H1 (cell line): ENCODE measurements at regions not wholly inside any gene's neighbourhood (a gene's known extent, or its start where the extent isn't known, plus 50 kb on each side); places are given as distances from the start of the nearest gene placed in this dataset.
"Not testable (repeated sequence)": the region's sequence is repeated elsewhere in the genome, so short reads cannot be mapped to it uniquely, and the experiment has no call there.

ENCODE experiments used
- CTCF ChIA-PET: fragments of 300-600 bp; sonication (Branson Sonifier 250); formaldehyde crosslinking; loops from one replicate; lab custom pipeline; 2021; ENCODE audit not compliant: partially characterized antibody; lab: Charles Lee
- POLR2A ChIA-PET: fragments of 300-600 bp; sonication (Branson Sonifier 250); formaldehyde crosslinking; loops from one replicate; lab custom pipeline; 2021; ENCODE audit warnings: inconsistent platforms; ENCODE audit not compliant: partially characterized antibody; lab: Charles Lee
- DNase-seq, 2 experiments: peaks; one replicate each; pipeline versions ENCODE4 v3.0.0 to v3.0.0-alpha.2; 2010 to 2022; ENCODE audit warnings: low spot score in 2 of 2, low read depth in 1 of 2, mixed read lengths in 1 of 2
- FAIRE-seq: peaks from 2 replicates; lab custom pipeline; 2011; peaks lifted over from hg19 to GRCh38; lab: Jason Lieb, UNC
- H2AFZ ChIP-seq: 2 replicates; pipeline ENCODE4 v1.8.1; 2012; ENCODE audit warnings: low read length, inconsistent platforms
- H2AK5ac ChIP-seq: 2 replicates; pipeline ENCODE4 v1.6.1; 2013; ENCODE audit warnings: low read depth, low read length
- H2BK120ac ChIP-seq: replicated peaks from 2 replicates; pipeline ENCODE3; 2013; ENCODE audit warnings: low read depth, low read length, inconsistent platforms
- H2BK12ac ChIP-seq: 2 replicates; pipeline ENCODE4 v1.6.1; 2013; ENCODE audit warnings: low read depth, low read length
- H2BK15ac ChIP-seq: 2 replicates; pipeline ENCODE4 v1.6.1; 2013; ENCODE audit warnings: low read length
- H2BK20ac ChIP-seq: 2 replicates; pipeline ENCODE4 v1.6.1; 2013; ENCODE audit warnings: low read length
- H2BK5ac ChIP-seq: 2 replicates; pipeline ENCODE4 v1.6.1; 2013; ENCODE audit warnings: low read depth, low read length
- H3K14ac ChIP-seq: 2 replicates; pipeline ENCODE4 v1.6.1; 2013; ENCODE audit warnings: inconsistent platforms; ENCODE audit not compliant: insufficient read length
- H3K18ac ChIP-seq: 2 replicates; pipeline ENCODE4 v1.6.1; 2013; ENCODE audit warnings: low read length; ENCODE audit errors: extremely low read depth
- H3K23ac ChIP-seq: 2 replicates; pipeline ENCODE4 v1.6.1; 2013; ENCODE audit warnings: inconsistent platforms; ENCODE audit not compliant: insufficient read length
- H3K23me2 ChIP-seq: 2 replicates; pipeline ENCODE4 v1.6.1; 2013; ENCODE audit warnings: low read depth, low read length
- H3K27ac ChIP-seq: 2 replicates; pipeline ENCODE4 v1.6.1; 2011; ENCODE audit warnings: low read depth, low read length, inconsistent platforms
- H3K27me3 ChIP-seq, 4 experiments: replicated peaks in 1 of 4; 1 replicate in 1 of 4; 2 replicates in 3 of 4; pipeline versions ENCODE4 v1.6.1 to v1.8.1; 2011 to 2013; ENCODE audit warnings: low read length in 3 of 4, mild to moderate bottlenecking in 3 of 4, inconsistent platforms in 2 of 4, mixed read lengths in 2 of 4, moderate library complexity in 1 of 4; ENCODE audit not compliant: control insufficient read depth in 3 of 4, insufficient read depth in 3 of 4; ENCODE audit errors: extremely low read depth in 1 of 4
- H3K36me3 ChIP-seq, 4 experiments: 2 replicates each; pipeline versions ENCODE4 v1.6.1 to v1.8.1; 2011 to 2013; ENCODE audit warnings: mild to moderate bottlenecking in 4 of 4, low read length in 3 of 4, moderate library complexity in 2 of 4, control low read depth in 1 of 4, inconsistent platforms in 1 of 4; ENCODE audit not compliant: insufficient read depth in 4 of 4, control insufficient read depth in 2 of 4
- H3K4ac ChIP-seq: replicated peaks from 2 replicates; pipeline ENCODE3; 2013; ENCODE audit warnings: low read length, low read depth, mixed read lengths, inconsistent platforms; ENCODE audit not compliant: insufficient read length
- H3K4me1 ChIP-seq, 4 experiments: replicated peaks in 1 of 4; 1 replicate in 1 of 4; 2 replicates in 3 of 4; pipeline versions ENCODE4 v1.6.1 to v1.8.1; 2011 to 2013; ENCODE audit warnings: low read length in 3 of 4, inconsistent platforms in 2 of 4, mixed read lengths in 1 of 4; ENCODE audit not compliant: insufficient read depth in 4 of 4, control insufficient read depth in 3 of 4
- H3K4me2 ChIP-seq, 2 experiments: 2 replicates each; pipeline versions ENCODE4 v1.6.1 to v1.8.1; 2011 to 2013; ENCODE audit warnings: low read depth in 2 of 2, low read length in 2 of 2, control low read depth in 1 of 2, inconsistent platforms in 1 of 2, mild to moderate bottlenecking in 1 of 2; ENCODE audit not compliant: insufficient read depth in 1 of 2
- H3K4me3 ChIP-seq, 4 experiments: fragments of 200-600, 300-600 bp in 1 of 4; sonication (generic), shearing (Covaris generic), sonication (Bioruptor Twin) in 1 of 4; 2 replicates each; pipeline versions ENCODE4 v1.5.1 to v1.8.1; 2011 to 2016; ENCODE audit warnings: low read length in 4 of 4, low read depth in 3 of 4, control low read depth in 2 of 4, inconsistent platforms in 2 of 4, mild to moderate bottlenecking in 2 of 4, mixed read lengths in 1 of 4, moderate library complexity in 1 of 4; ENCODE audit not compliant: insufficient read depth in 2 of 4; ENCODE audit errors: extremely low read depth in 1 of 4
- H3K56ac ChIP-seq: replicated peaks from 2 replicates; pipeline ENCODE3; 2013; ENCODE audit warnings: low read depth, mild to moderate bottlenecking, mixed read lengths, low read length, inconsistent platforms; ENCODE audit not compliant: insufficient read length
- H3K79me1 ChIP-seq: 2 replicates; pipeline ENCODE4 v1.6.1; 2013; ENCODE audit warnings: low read depth, low read length, control low read depth
- H3K79me2 ChIP-seq, 2 experiments: 2 replicates each; pipeline versions ENCODE4 v1.6.1 to v1.8.1; 2012 to 2013; ENCODE audit warnings: low read length in 2 of 2, mild to moderate bottlenecking in 2 of 2, inconsistent platforms in 1 of 2; ENCODE audit not compliant: insufficient read depth in 2 of 2, control insufficient read depth in 1 of 2
- H3K9ac ChIP-seq, 4 experiments: replicated peaks in 1 of 4; 1 replicate in 1 of 4; 2 replicates in 3 of 4; pipeline versions ENCODE4 v1.6.1 to v1.8.1; 2011 to 2013; ENCODE audit warnings: low read depth in 3 of 4, low read length in 3 of 4, control low read depth in 2 of 4, mild to moderate bottlenecking in 2 of 4, moderate library complexity in 2 of 4, inconsistent platforms in 1 of 4; ENCODE audit errors: extremely low read depth in 1 of 4
- H3K9me3 ChIP-seq, 2 experiments: 2 replicates each; pipeline versions ENCODE4 v1.6.1 to v1.8.1; 2012 to 2013; ENCODE audit warnings: mild to moderate bottlenecking in 2 of 2, moderate library complexity in 2 of 2, control low read depth in 1 of 2, inconsistent platforms in 1 of 2, low read depth in 1 of 2, low read length in 1 of 2, mixed read lengths in 1 of 2; ENCODE audit not compliant: insufficient read depth in 2 of 2
- H4K20me1 ChIP-seq, 2 experiments: replicated peaks in 1 of 2; 2 replicates each; pipeline versions ENCODE3 to v1.8.1; 2011 to 2013; ENCODE audit warnings: inconsistent platforms in 2 of 2, low read length in 2 of 2, mild to moderate bottlenecking in 1 of 2; ENCODE audit not compliant: insufficient read depth in 2 of 2, control insufficient read depth in 1 of 2
- H4K5ac ChIP-seq: 2 replicates; pipeline ENCODE4 v1.6.1; 2013; ENCODE audit warnings: low read length, low read depth, mixed read lengths, inconsistent platforms; ENCODE audit not compliant: insufficient read length
- H4K8ac ChIP-seq: 2 replicates; pipeline ENCODE4 v1.8.0; 2013; ENCODE audit warnings: mild to moderate bottlenecking, moderate library complexity, low read length, inconsistent platforms; ENCODE audit not compliant: insufficient read depth; ENCODE audit errors: extremely low read depth
- H4K91ac ChIP-seq: replicated peaks from 2 replicates; pipeline ENCODE3; 2013; ENCODE audit warnings: low read length, mixed read lengths, inconsistent platforms; ENCODE audit not compliant: insufficient read length
- WGBS, 2 experiments: shearing (Covaris generic) in 1 of 2; methylation state at CpG; one replicate each; pipeline versions ENCODE4 v1.1.6 to v1.1.7; 2013 to 2015; ENCODE audit warnings: low lambda C conversion rate in 2 of 2, mixed read lengths in 2 of 2, inconsistent platforms in 1 of 2, low coverage in 1 of 2, missing lambda C conversion rate in 1 of 2; ENCODE audit not compliant: insufficient replicate concordance in 2 of 2, insufficient coverage in 1 of 2, insufficient read length in 1 of 2; ENCODE audit errors: extremely low coverage in 1 of 2, missing lambda C conversion rate in 1 of 2; 5-methylcytosine and 5-hydroxymethylcytosine counted together
- TF ChIP-seq, protein P1 (sequence below), 3 experiments: IDR thresholded peaks; 1 replicate in 2 of 3; 2 replicates in 1 of 3; pipeline versions ENCODE4 v1.5.1 to v1.6.1; 2011; ENCODE audit warnings: low read length in 3 of 3, mild to moderate bottlenecking in 3 of 3, inconsistent platforms in 2 of 3, low read depth in 1 of 3, moderate library complexity in 1 of 3; ENCODE audit not compliant: insufficient read depth in 1 of 3; ENCODE audit errors: control extremely low read depth in 1 of 3

DNA sequence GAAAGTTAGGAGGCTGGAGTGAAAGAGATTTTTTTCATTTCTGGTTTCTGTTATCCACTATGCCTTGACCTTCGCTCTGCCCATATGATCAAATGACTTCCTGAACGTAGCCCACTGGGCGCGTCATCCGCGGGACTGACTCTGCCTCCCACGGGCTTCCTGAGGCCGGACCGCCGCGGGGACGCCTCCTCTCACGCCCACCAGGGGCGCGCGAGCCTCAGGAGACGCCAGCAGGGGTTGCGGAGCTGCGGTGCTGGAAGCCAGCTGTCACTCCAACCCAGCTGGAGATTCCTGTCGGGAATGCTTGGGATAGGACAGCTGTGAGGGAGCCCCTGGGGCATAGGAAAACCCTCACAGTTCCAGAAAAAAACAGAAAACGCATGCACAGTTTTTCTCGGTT, 461.5 kb downstream of the FOXD4L4 start:
- H3K9me3 ChIP-seq, H3K79me1 ChIP-seq, H2BK120ac ChIP-seq, H3K23ac ChIP-seq, H2BK5ac ChIP-seq, FAIRE-seq, H3K27ac ChIP-seq, H3K9ac ChIP-seq, H3K14ac ChIP-seq, H4K8ac ChIP-seq, H3K23me2 ChIP-seq, H3K27me3 ChIP-seq, H3K4me2 ChIP-seq, H2BK20ac ChIP-seq, H2BK12ac ChIP-seq, H2AK5ac ChIP-seq, POLR2A ChIA-PET, H3K79me2 ChIP-seq, H4K5ac ChIP-seq, H3K18ac ChIP-seq, H4K20me1 ChIP-seq, H2AFZ ChIP-seq, H2BK15ac ChIP-seq, CTCF ChIA-PET, H3K4me1 ChIP-seq, H3K4me3 ChIP-seq, H3K36me3 ChIP-seq, H3K56ac ChIP-seq, H4K91ac ChIP-seq, H3K4ac ChIP-seq: not testable (repeated sequence)
- TF ChIP-seq, protein P1, sequence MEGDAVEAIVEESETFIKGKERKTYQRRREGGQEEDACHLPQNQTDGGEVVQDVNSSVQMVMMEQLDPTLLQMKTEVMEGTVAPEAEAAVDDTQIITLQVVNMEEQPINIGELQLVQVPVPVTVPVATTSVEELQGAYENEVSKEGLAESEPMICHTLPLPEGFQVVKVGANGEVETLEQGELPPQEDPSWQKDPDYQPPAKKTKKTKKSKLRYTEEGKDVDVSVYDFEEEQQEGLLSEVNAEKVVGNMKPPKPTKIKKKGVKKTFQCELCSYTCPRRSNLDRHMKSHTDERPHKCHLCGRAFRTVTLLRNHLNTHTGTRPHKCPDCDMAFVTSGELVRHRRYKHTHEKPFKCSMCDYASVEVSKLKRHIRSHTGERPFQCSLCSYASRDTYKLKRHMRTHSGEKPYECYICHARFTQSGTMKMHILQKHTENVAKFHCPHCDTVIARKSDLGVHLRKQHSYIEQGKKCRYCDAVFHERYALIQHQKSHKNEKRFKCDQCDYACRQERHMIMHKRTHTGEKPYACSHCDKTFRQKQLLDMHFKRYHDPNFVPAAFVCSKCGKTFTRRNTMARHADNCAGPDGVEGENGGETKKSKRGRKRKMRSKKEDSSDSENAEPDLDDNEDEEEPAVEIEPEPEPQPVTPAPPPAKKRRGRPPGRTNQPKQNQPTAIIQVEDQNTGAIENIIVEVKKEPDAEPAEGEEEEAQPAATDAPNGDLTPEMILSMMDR (IDR thresholded peaks at IDR 0.05; ENCODE audit: control extremely low read depth in 1 of 3, insufficient read depth in 1 of 3, low read depth in 1 of 3, low read length in 3 of 3): peak in 1 of 3 experiments; percentile 8; a peak in 1 of 4 replicates
- 31% methylated on average over 15 of the region's 22 CpGs; no CpG with 5 or more reads in 1 of the 2 experiments for WGBS, 2 experiments
- DNase-seq: peak in 1 of 2 experiments; percentile 64
